NCI-H82 (cell line): ENCODE measurements at regions not wholly inside any gene's neighbourhood (a gene's known extent, or its start where the extent isn't known, plus 50 kb on each side); places are given as distances from the start of the nearest gene placed in this dataset.
A peak's percentile ranks its signal among the peaks of the same experiment; 100 is the strongest.

Source experiments
- DNase-seq: peaks from one replicate; lab custom pipeline; 2025; lab: John Stamatoyannopoulos, UW

- no peak for DNase-seq
Measured at GRCh38 chr5:35430381-35431162, 187.1 kb upstream of the SPEF2 start.

GRCh38 chr5:35420200-35420599, 189.9 kb upstream of the PRLR start:
- no peak for DNase-seq

GRCh38 chr5:35417040-35417439, 186.8 kb upstream of the PRLR start:
- DNase-seq: no peak

- DNase-seq: peak; percentile 15
Measured at GRCh38 chr5:35416217-35416988, 186.1 kb upstream of the PRLR start.

- DNase-seq: peak; percentile 63
Measured at GRCh38 chr5:35415309-35415708, 185.0 kb upstream of the PRLR start.

GRCh38 chr5:35409361-35409760, 179.1 kb upstream of the PRLR start:
- no peak for DNase-seq

GRCh38 chr5:35408146-35408545, 177.9 kb upstream of the PRLR start:
- no peak for DNase-seq

GRCh38 chr5:35407697-35408096, 177.4 kb upstream of the PRLR start:
- DNase-seq: no peak

GRCh38 chr5:35405938-35406337, 175.7 kb upstream of the PRLR start:
- DNase-seq: no peak

- no peak for DNase-seq
Measured at GRCh38 chr5:35404701-35405100, 174.4 kb upstream of the PRLR start.

- DNase-seq: no peak
Measured at GRCh38 chr5:35393901-35394300, 163.6 kb upstream of the PRLR start.

GRCh38 chr5:35384658-35385057, 154.4 kb upstream of the PRLR start:
- no peak for DNase-seq

GRCh38 chr5:35383041-35383440, 152.8 kb upstream of the PRLR start:
- DNase-seq: no peak

GRCh38 chr5:35377653-35378052, 147.4 kb upstream of the PRLR start:
- DNase-seq: no peak

GRCh38 chr5:35374584-35374983, 144.3 kb upstream of the PRLR start:
- DNase-seq: peak; percentile 6

GRCh38 chr5:35373249-35373648, 143.0 kb upstream of the PRLR start:
- DNase-seq: no peak

GRCh38 chr5:35372482-35372881, 142.2 kb upstream of the PRLR start:
- DNase-seq: no peak

GRCh38 chr5:35371951-35372426, 141.7 kb upstream of the PRLR start:
- no peak for DNase-seq

GRCh38 chr5:35370871-35371270, 140.6 kb upstream of the PRLR start:
- DNase-seq: no peak

- DNase-seq: peak; percentile 93
Measured at GRCh38 chr5:35369965-35370790, 139.9 kb upstream of the PRLR start.

- no peak for DNase-seq
Measured at GRCh38 chr5:35367526-35367925, 137.2 kb upstream of the PRLR start.

GRCh38 chr5:35365758-35366157, 135.5 kb upstream of the PRLR start:
- DNase-seq: no peak
